HCT116 (cell line): ENCODE measurements at regions not wholly inside any gene's neighbourhood (a gene's known extent, or its start where the extent isn't known, plus 50 kb on each side); places are given as distances from the start of the nearest gene placed in this dataset.

Source experiments
- ATAC-seq: fragments of 200-7000 bp; cut with Tn5 transposase; 2 replicates; pipeline ENCODE4 v1.9.1; 2020; ENCODE audit warnings: mild to moderate bottlenecking, moderate library complexity
- BruUV-seq: library from RNA; stranded (reverse); fragments of 400-500 nt; replicated peaks from 2 replicates; lab custom pipeline; 2021; lab: Mats Ljungman, UMichigan
- CTCF ChIA-PET: fragments of 300-600 bp; sonication (Branson Sonifier 250); formaldehyde crosslinking; loops from one replicate; lab custom pipeline; 2021; ENCODE audit warnings: antibody characterized with exemption; lab: Charles Lee
- POLR2A ChIA-PET: fragments of 300-600, 350-600 bp; sonication (Branson Sonifier 250); formaldehyde crosslinking; loops from one replicate; lab custom pipeline; 2021; ENCODE audit warnings: antibody characterized with exemption; lab: Charles Lee
- RAD21 ChIA-PET, 2 experiments: fragments of 300-600 bp; sonication (Branson Sonifier 250); formaldehyde crosslinking; loops; one replicate each; lab custom pipeline; 2023; ENCODE audit warnings: low total read pairs in 2 of 2; ENCODE audit not compliant: uncharacterized antibody in 2 of 2, unreplicated experiment in 2 of 2, low non-redundant PET in 1 of 2; lab: Charles Lee
- DNase-seq: peaks from one replicate; pipeline ENCODE4 v3.0.0-alpha.2; 2010; ENCODE audit warnings: low read depth, low spot score
- H2AFZ ChIP-seq: fragments of 200-600 bp; shearing (Covaris generic), sonication (generic); 2 replicates; pipeline ENCODE4 v1.6.1; 2017; ENCODE audit warnings: low read depth, mixed run types, mixed read lengths, antibody characterized with exemption, low read length; ENCODE audit not compliant: poor library complexity, severe bottlenecking
- H3K27ac ChIP-seq: 2 replicates; pipeline ENCODE4 v1.5.1; 2012; ENCODE audit warnings: low read depth, low read length
- H3K27me3 ChIP-seq: fragments of 200-600 bp; sonication (generic); 2 replicates; pipeline ENCODE4 v1.6.1; 2016; ENCODE audit warnings: mixed run types, low read length, mixed read lengths; ENCODE audit not compliant: insufficient read depth
- H3K36me3 ChIP-seq, 2 experiments: fragments of 200-500 bp in 1 of 2; fragments of 200-600 bp in 1 of 2; sonication (Bioruptor generic) in 1 of 2; sonication (generic) in 1 of 2; 2 replicates each; pipeline versions ENCODE4 v1.5.1 to v1.6.1; 2014 to 2016; ENCODE audit warnings: low read length in 2 of 2, inconsistent platforms in 1 of 2, mixed read lengths in 1 of 2, mixed run types in 1 of 2; ENCODE audit not compliant: insufficient read depth in 2 of 2, control insufficient read depth in 1 of 2
- H3K4me1 ChIP-seq, 2 experiments: fragments of 200-600 bp in 1 of 2; sonication (generic) in 1 of 2; 2 replicates each; pipeline versions ENCODE4 v1.5.1 to v1.6.1; 2012 to 2017; ENCODE audit warnings: low read length in 2 of 2, inconsistent platforms in 1 of 2, mild to moderate bottlenecking in 1 of 2, mixed read lengths in 1 of 2, mixed run types in 1 of 2, moderate library complexity in 1 of 2; ENCODE audit not compliant: insufficient read depth in 2 of 2, control insufficient read depth in 1 of 2
- H3K4me2 ChIP-seq: fragments of 200-600 bp; sonication (generic); 2 replicates; pipeline ENCODE4 v1.6.1; 2017; ENCODE audit warnings: mixed run types, low read length, mixed read lengths
- H3K4me3 ChIP-seq, 2 experiments: fragments of 200-600 bp in 1 of 2; sonication (generic) in 1 of 2; replicated peaks in 1 of 2; 2 replicates each; pipeline ENCODE4 v1.5.1; 2011 to 2016; ENCODE audit warnings: low read length in 2 of 2, control low read depth in 1 of 2, low read depth in 1 of 2, mild to moderate bottlenecking in 1 of 2, mixed read lengths in 1 of 2, mixed run types in 1 of 2
- H3K79me2 ChIP-seq: fragments of 200-600 bp; sonication (generic); 2 replicates; pipeline ENCODE4 v1.6.1; 2017; ENCODE audit warnings: mild to moderate bottlenecking, mixed run types, low read length, moderate library complexity, mixed read lengths; ENCODE audit not compliant: insufficient read depth
- H3K9ac ChIP-seq: fragments of 200-600 bp; sonication (generic); 2 replicates; pipeline ENCODE4 v1.6.1; 2016; ENCODE audit warnings: low read length, mixed read lengths
- H3K9me2 ChIP-seq: fragments of 200-600 bp; sonication (generic), shearing (Covaris generic); 2 replicates; pipeline ENCODE4 v1.6.1; 2017; ENCODE audit warnings: mixed run types, mild to moderate bottlenecking, moderate library complexity; ENCODE audit not compliant: insufficient read depth
- H3K9me3 ChIP-seq, 2 experiments: fragments of 200-500 bp in 1 of 2; fragments of 200-600 bp in 1 of 2; sonication (Bioruptor generic) in 1 of 2; sonication (generic) in 1 of 2; 2 replicates each; pipeline ENCODE4 v1.6.1; 2014 to 2017; ENCODE audit warnings: low read length in 2 of 2, mixed read lengths in 2 of 2, inconsistent platforms in 1 of 2, low read depth in 1 of 2, mild to moderate bottlenecking in 1 of 2, mixed run types in 1 of 2, moderate library complexity in 1 of 2; ENCODE audit not compliant: control insufficient read depth in 1 of 2, insufficient read depth in 1 of 2
- H4K20me1 ChIP-seq: fragments of 200-600 bp; sonication (generic), shearing (Covaris generic); 2 replicates; pipeline ENCODE4 v1.6.1; 2017; ENCODE audit warnings: mixed run types, mild to moderate bottlenecking, moderate library complexity; ENCODE audit not compliant: insufficient read depth
- CBX3 ChIP-seq: IDR thresholded peaks from 2 replicates; pipeline ENCODE4 v1.6.1; 2012; ENCODE audit warnings: low read depth
- EGR1 ChIP-seq: IDR thresholded peaks from 2 replicates; pipeline ENCODE4 v1.6.1; 2012; ENCODE audit warnings: low read depth
- EZH2 ChIP-seq: fragments of 200-600 bp; sonication (generic); IDR thresholded peaks from 2 replicates; pipeline ENCODE4 v1.6.1; 2017; ENCODE audit warnings: antibody characterized with exemption, mixed run types
- EZH2phosphoT487 ChIP-seq: fragments of 200-600 bp; IDR thresholded peaks from 2 replicates; pipeline ENCODE4 v1.6.1; 2018; ENCODE audit warnings: antibody characterized with exemption, borderline replicate concordance
- FOSL1 ChIP-seq: IDR thresholded peaks from 2 replicates; pipeline ENCODE4 v1.6.1; 2012; ENCODE audit warnings: low read depth
- MAX ChIP-seq: IDR thresholded peaks from 2 replicates; pipeline ENCODE4 v1.6.1; 2012
- POLR2A ChIP-seq: IDR thresholded peaks from 2 replicates; pipeline ENCODE4 v1.7.0; 2011; ENCODE audit warnings: borderline replicate concordance; ENCODE audit not compliant: insufficient read depth, insufficient read length; ENCODE audit errors: extremely low read depth
- POLR2AphosphoS5 ChIP-seq: IDR thresholded peaks from 2 replicates; pipeline ENCODE4 v1.6.1; 2011; ENCODE audit warnings: mild to moderate bottlenecking, low read depth, low read length, moderate library complexity
- REST ChIP-seq: IDR thresholded peaks from 2 replicates; pipeline ENCODE4 v1.6.1; 2012; ENCODE audit warnings: low read depth
- SRF ChIP-seq: IDR thresholded peaks from 2 replicates; pipeline ENCODE4 v1.6.1; 2012; ENCODE audit warnings: low read depth
- TCF7L2 ChIP-seq: IDR thresholded peaks from 2 replicates; pipeline ENCODE4 v1.7.0; 2011; ENCODE audit warnings: borderline replicate concordance, inconsistent platforms; ENCODE audit not compliant: insufficient read depth, insufficient read length; ENCODE audit errors: extremely low read depth
- ZBTB33 ChIP-seq: IDR thresholded peaks from 2 replicates; pipeline ENCODE4 v1.6.1; 2011; ENCODE audit warnings: mild to moderate bottlenecking, low read length, moderate library complexity; ENCODE audit not compliant: insufficient replicate concordance; ENCODE audit errors: extremely low read depth
- ZFX ChIP-seq: fragments of 450-650 bp; IDR thresholded peaks from 2 replicates; pipeline ENCODE4 v1.6.1; 2017
- intact Hi-C: fragments of 100-400 bp; cut with micrococcal nuclease; formaldehyde crosslinking; loops from 2 replicates; pipeline ENCODE4 v1.10.0; 2022
- TF ChIP-seq, protein P1 (sequence below): IDR thresholded peaks from 2 replicates; pipeline ENCODE4 v1.6.1; 2012

DNA sequence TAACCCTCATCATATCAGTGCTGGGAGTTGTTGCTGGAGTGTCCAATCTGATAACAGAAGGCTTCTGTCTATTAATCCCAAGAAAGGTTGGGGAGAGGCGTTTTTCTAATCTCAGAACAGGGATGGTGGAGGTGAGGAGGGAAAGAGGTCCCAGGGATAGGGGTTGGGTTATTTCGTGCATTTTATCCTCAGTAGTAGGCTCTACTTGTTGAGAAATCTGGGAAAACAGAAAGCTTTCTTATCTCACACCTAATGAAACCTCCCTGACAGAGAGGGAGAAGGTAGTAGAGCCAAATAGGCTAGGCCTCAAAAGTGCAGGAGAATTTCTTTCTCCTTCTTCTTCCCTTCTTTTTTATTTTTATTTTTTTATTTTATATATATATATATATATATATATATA is 281.8 kb upstream of the MAP3K7 start:
- Histone ChIP-seq H2AFZ (no peak overlapping the region), H3K9me2 (no peaks in the 10 kb centered on the region), H3K4me2 (no peak overlapping the region), H3K9me3 (no peaks in the 10 kb centered on the region), H3K9ac (no peak overlapping the region), H3K79me2 (no peaks in the 10 kb centered on the region), H3K4me3 (no peak overlapping the region), H4K20me1 (no peaks in the 10 kb centered on the region), H3K36me3 (no peaks in the 10 kb centered on the region), H3K27me3 (peaks cover 25% of the 10 kb centered on the region; the same call in 1 of the 2 replicates), H3K27ac (no peak overlapping the region), H3K4me1 (no peaks in the 10 kb centered on the region)
- intact Hi-C loops = no loop called here
- RAD21 ChIA-PET = no interaction called here
- CTCF ChIA-PET = no interaction called here
- DNase-seq = no peak
- BruUV-seq = no TSS peak
- TF ChIP-seq POLR2A = no peak
- no peak for TF ChIP-seq ZBTB33
- no peak for TF ChIP-seq TCF7L2
- TF ChIP-seq EZH2 = no peak
- TF ChIP-seq ZFX = no peak
- TF ChIP-seq SRF = no peak
- POLR2A ChIA-PET = no interaction called here
- no peak for ATAC-seq

GRCh38 chr6:90868256-90868655 is 281.4 kb upstream of the MAP3K7 start:
- Histone ChIP-seq H3K36me3 (no peaks in the 10 kb centered on the region), H4K20me1 (no peaks in the 10 kb centered on the region), H3K4me1 (no peaks in the 10 kb centered on the region), H3K9ac (no peak overlapping the region), H2AFZ (no peak overlapping the region), H3K27ac (no peak overlapping the region), H3K9me3 (no peaks in the 10 kb centered on the region), H3K4me2 (no peak overlapping the region), H3K27me3 (peaks cover 21% of the 10 kb centered on the region; the same call in 1 of the 2 replicates), H3K79me2 (no peaks in the 10 kb centered on the region), H3K4me3 (no peak overlapping the region), H3K9me2 (no peaks in the 10 kb centered on the region)
- ChIA-PET RAD21 (no interaction called here), POLR2A (no interaction called here), CTCF (no interaction called here)
- no peak for ATAC-seq
- no peak for DNase-seq
- no TSS peak for BruUV-seq
- intact Hi-C loops = no loop called here
- TF ChIP-seq FOSL1 (no peak), EZH2phosphoT487 (no peak), TCF7L2 (no peak), ZFX (no peak), EZH2 (no peak), MAX (no peak), EGR1 (no peak), POLR2AphosphoS5 (no peak), REST (no peak), SRF (no peak), CBX3 (no peak)
- TF ChIP-seq, protein P1, sequence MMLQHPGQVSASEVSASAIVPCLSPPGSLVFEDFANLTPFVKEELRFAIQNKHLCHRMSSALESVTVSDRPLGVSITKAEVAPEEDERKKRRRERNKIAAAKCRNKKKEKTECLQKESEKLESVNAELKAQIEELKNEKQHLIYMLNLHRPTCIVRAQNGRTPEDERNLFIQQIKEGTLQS = no peak
